ENCODE measurements at regions not wholly inside any gene's neighbourhood (a gene's known extent, or its start where the extent isn't known, plus 50 kb on each side); places are given as distances from the start of the nearest gene placed in this dataset.
"Not testable (repeated sequence)": the region's sequence is repeated elsewhere in the genome, so short reads cannot be mapped to it uniquely, and the experiment has no call there.

DNA sequence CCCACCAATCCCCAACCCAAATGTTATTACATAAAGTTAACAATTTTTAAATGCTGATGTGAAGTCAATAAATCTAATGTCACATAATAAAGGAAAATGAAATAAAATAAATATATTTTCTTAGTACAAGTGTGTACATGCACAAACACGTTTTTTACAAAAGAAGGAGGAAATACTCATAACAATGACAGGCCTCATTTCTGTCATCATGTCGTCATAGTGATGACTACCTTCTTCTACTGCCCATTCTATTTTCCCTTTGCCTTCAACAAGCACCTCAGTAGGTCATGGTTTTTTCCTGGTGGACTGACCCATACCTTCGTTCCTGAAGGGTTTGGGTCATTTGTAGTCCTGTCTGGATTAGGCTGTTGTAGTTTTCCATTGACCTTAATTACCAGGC lies 185.3 kb upstream of the IPO5 start (continued):
- TF ChIP-seq, protein P1, sequence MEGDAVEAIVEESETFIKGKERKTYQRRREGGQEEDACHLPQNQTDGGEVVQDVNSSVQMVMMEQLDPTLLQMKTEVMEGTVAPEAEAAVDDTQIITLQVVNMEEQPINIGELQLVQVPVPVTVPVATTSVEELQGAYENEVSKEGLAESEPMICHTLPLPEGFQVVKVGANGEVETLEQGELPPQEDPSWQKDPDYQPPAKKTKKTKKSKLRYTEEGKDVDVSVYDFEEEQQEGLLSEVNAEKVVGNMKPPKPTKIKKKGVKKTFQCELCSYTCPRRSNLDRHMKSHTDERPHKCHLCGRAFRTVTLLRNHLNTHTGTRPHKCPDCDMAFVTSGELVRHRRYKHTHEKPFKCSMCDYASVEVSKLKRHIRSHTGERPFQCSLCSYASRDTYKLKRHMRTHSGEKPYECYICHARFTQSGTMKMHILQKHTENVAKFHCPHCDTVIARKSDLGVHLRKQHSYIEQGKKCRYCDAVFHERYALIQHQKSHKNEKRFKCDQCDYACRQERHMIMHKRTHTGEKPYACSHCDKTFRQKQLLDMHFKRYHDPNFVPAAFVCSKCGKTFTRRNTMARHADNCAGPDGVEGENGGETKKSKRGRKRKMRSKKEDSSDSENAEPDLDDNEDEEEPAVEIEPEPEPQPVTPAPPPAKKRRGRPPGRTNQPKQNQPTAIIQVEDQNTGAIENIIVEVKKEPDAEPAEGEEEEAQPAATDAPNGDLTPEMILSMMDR (IDR thresholded peaks at IDR 0.05): no peak
- TF ChIP-seq CBX2 (IDR thresholded peaks at IDR 0.05; ENCODE audit: borderline replicate concordance, low read depth) (no peak), EHMT2 (IDR thresholded peaks at IDR 0.05; ENCODE audit: low read depth) (no peak), BHLHE40 (IDR thresholded peaks at IDR 0.05; ENCODE audit: low read depth, low read length) (no peak)

DNA sequence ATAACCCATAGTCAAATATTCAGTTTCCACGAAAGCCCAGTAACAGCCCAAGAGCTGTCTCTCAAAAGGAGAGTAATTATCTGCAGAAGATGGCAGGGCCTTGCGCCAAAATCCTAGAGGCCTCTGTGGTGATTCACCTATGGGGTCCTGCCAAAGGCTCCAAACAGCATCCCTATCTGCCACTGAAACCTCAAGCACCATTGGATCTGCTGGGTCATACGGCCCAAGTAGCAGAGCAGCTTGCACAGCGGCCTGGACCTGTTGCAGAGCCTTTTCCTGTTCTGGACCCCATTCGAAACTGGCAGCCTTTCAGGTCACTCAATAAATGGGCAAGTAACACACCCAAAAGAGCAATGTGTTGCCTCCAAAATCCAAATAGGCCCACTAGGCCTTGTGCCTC lies 183.2 kb upstream of the IPO5 start:
- DNase-seq (ENCODE audit: low read depth in 1 of 2, low spot score in 1 of 2); POLR2A ChIA-PET; H3K9me3 ChIP-seq; ATAC-seq; H3K4me1 ChIP-seq; H3K27ac ChIP-seq; H3K4me3 ChIP-seq; CTCF ChIA-PET; FAIRE-seq; H3K4me2 ChIP-seq: not testable (repeated sequence)
- 21% methylated on average over 5 of the region's 5 CpGs for WGBS (ENCODE audit: missing lambda C conversion rate)

DNA sequence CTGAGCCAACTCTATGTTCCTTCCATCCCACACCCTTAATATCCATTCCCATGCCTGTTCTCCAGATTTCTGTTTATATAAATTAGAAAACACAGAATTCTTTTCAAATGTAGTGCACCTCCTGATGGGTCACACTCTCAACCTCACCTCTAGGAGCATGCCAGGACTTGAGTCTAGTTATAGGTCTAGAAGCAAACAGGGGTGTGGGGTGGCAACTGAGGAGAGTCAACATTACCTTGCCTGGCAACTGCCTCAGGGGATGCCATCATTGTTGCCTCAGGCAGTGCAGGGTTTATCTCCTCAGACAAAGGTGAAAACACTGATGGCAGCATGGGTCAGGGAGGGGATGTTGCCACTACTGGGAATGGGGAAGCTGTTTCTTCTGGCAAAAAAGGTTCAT lies 181.0 kb upstream of the IPO5 start:
- DNase-seq (ENCODE audit: low read depth in 1 of 2, low spot score in 1 of 2); CTCF ChIA-PET; H3K4me2 ChIP-seq; H3K9me3 ChIP-seq; POLR2A ChIA-PET; ATAC-seq; H3K27ac ChIP-seq; H3K4me1 ChIP-seq; FAIRE-seq; H3K4me3 ChIP-seq: not testable (repeated sequence)

DNA sequence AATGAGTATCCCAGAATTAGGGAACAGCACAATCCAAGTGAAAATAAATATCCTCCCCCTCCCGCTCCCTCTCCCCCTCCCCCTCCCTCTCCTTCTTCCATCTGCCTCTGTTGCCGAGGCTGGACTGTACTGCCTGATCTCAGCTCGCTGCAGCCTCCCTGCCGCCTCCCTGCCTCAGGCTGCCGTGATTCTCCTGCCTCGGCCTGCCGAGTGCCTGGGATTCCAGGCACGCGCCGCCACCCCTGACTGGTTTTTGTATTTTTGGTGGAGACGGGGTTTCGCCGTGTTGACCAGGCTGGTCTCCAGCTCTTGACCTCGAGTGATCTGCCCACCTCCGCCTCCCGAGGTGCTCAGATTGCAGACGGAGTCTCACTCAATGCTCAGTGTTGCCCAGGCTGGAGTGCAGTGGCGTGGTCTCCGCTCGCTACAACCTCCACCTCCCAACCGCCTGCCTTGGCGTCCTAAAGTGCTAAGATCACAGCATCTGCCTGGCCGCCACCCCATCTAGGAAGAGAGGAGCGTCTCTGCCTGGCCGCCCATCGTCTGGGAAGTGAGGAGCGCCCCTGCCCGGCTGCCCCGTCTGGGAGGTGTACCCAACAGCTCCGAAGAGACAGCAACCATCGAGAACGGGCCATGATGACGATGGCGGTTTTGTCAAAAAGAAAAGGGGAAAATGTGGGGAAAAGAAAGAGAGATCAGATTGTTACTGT lies 178.9 kb upstream of the IPO5 start:
- H3K4me2 ChIP-seq; ATAC-seq; FAIRE-seq; H3K9me3 ChIP-seq; POLR2A ChIA-PET; CTCF ChIA-PET; DNase-seq (ENCODE audit: low read depth in 1 of 2, low spot score in 1 of 2); H3K27ac ChIP-seq; H3K4me3 ChIP-seq; H3K4me1 ChIP-seq: not testable (repeated sequence)
- WGBS (ENCODE audit: missing lambda C conversion rate): 56% methylated on average over 23 of the region's 34 CpGs

DNA sequence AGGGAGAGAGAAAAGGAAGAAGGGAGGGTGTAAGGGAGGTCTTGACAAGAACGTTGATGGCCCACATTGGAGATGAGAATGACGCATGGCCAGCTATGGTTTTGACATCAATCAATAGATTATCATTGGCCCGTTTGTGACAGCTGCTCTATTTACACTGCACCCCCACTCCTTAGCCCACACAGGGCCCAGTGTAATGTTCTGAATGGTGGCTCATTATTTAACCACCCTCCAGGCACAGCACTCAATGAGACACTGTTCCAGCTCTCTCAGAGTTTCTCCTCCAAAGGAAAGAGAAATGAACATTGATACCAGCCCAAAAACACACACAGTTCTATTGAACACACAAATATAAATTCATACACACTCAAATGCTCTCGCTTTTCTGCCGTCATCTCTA lies 173.0 kb upstream of the IPO5 start:
- CTCF ChIA-PET: interaction anchor here (1.1 kb wide), 1 partner anchor 20 kb away, joined by 3 read pairs; no protein-coding TSS in a partner anchor
- Histone ChIP-seq H3K27ac (no peak overlapping the region), H3K4me2 (no peak overlapping the region), H3K9me3 (no peaks in the 10 kb centered on the region), H3K4me1 (no peaks in the 10 kb centered on the region), H3K4me3 (no peak overlapping the region)
- ATAC-seq: no peak
- no peak for TF ChIP-seq MYC (IDR thresholded peaks at IDR 0.05; ENCODE audit: borderline replicate concordance, low read length)
- TF ChIP-seq ZFP36 (IDR thresholded peaks at IDR 0.05; ENCODE audit: borderline replicate concordance, partially characterized antibody): no peak
- no peak for TF ChIP-seq KDM1A (IDR thresholded peaks at IDR 0.05; ENCODE audit: low read depth)
- no peak for FAIRE-seq
- DNase-seq (ENCODE audit: low read depth in 1 of 2, low spot score in 1 of 2): no peak
- POLR2A ChIA-PET: no interaction called here
- 58% methylated on average over 4 of the region's 5 CpGs for WGBS (ENCODE audit: missing lambda C conversion rate)

DNA sequence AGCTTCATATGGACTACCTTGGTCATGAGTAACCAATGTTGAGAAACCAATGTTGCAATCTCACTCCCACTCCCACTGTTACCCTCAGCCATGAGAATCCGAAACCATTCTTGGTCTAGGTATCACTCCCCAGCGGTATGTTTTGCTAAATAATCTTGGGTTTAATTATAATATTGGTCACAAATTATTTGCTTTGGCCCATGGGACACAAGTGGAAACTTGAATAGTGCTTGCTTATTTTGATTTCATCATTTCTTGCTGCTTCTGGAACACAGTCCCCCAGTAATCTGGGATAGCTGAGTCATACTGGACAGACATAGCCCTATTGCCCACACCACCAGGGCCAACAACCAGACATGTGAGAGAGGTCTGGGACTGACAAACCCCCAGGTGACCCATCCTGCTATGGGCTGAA lies 171.6 kb upstream of the IPO5 start:
- ChIA-PET CTCF (no interaction called here), POLR2A (no interaction called here)
- TF ChIP-seq CBX8 (IDR thresholded peaks at IDR 0.05): no peak
- TF ChIP-seq, protein P2, sequence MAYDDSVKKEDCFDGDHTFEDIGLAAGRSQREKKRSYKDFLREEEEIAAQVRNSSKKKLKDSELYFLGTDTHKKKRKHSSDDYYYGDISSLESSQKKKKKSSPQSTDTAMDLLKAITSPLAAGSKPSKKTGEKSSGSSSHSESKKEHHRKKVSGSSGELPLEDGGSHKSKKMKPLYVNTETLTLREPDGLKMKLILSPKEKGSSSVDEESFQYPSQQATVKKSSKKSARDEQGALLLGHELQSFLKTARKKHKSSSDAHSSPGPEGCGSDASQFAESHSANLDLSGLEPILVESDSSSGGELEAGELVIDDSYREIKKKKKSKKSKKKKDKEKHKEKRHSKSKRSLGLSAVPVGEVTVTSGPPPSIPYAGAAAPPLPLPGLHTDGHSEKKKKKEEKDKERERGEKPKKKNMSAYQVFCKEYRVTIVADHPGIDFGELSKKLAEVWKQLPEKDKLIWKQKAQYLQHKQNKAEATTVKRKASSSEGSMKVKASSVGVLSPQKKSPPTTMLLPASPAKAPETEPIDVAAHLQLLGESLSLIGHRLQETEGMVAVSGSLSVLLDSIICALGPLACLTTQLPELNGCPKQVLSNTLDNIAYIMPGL (CRISPR knock-in tag; IDR thresholded peaks at IDR 0.05; ENCODE audit: borderline replicate concordance): no peak
- FAIRE-seq (no peak), ATAC-seq (no peak), DNase-seq (ENCODE audit: low read depth in 1 of 2, low spot score in 1 of 2) (no peak)
- no peak overlapping the region for H3K4me3 ChIP-seq
- H3K4me1 ChIP-seq: no peaks in the 10 kb centered on the region
- H3K27ac ChIP-seq: no peak overlapping the region
- no peaks in the 10 kb centered on the region for H3K9me3 ChIP-seq
- no peak overlapping the region for H3K4me2 ChIP-seq
- 36% methylated on average over 2 of the region's 2 CpGs for WGBS (ENCODE audit: missing lambda C conversion rate)

Measured in A549 (cell line).